H1 (cell line): ENCODE measurements at regions not wholly inside any gene's neighbourhood (a gene's known extent, or its start where the extent isn't known, plus 50 kb on each side); places are given as distances from the start of the nearest gene placed in this dataset.

ENCODE experiments used
- CTCF ChIA-PET: fragments of 300-600 bp; sonication (Branson Sonifier 250); formaldehyde crosslinking; loops from one replicate; lab custom pipeline; 2021; ENCODE audit not compliant: partially characterized antibody; lab: Charles Lee
- POLR2A ChIA-PET: fragments of 300-600 bp; sonication (Branson Sonifier 250); formaldehyde crosslinking; loops from one replicate; lab custom pipeline; 2021; ENCODE audit warnings: inconsistent platforms; ENCODE audit not compliant: partially characterized antibody; lab: Charles Lee
- DNase-seq, 2 experiments: peaks; one replicate each; pipeline versions ENCODE4 v3.0.0 to v3.0.0-alpha.2; 2010 to 2022; ENCODE audit warnings: low spot score in 2 of 2, low read depth in 1 of 2, mixed read lengths in 1 of 2
- FAIRE-seq: peaks from 2 replicates; lab custom pipeline; 2011; peaks lifted over from hg19 to GRCh38; lab: Jason Lieb, UNC
- H2AFZ ChIP-seq: 2 replicates; pipeline ENCODE4 v1.8.1; 2012; ENCODE audit warnings: low read length, inconsistent platforms
- H2AK5ac ChIP-seq: 2 replicates; pipeline ENCODE4 v1.6.1; 2013; ENCODE audit warnings: low read depth, low read length
- H2BK120ac ChIP-seq: replicated peaks from 2 replicates; pipeline ENCODE3; 2013; ENCODE audit warnings: low read depth, low read length, inconsistent platforms
- H2BK12ac ChIP-seq: 2 replicates; pipeline ENCODE4 v1.6.1; 2013; ENCODE audit warnings: low read depth, low read length
- H2BK15ac ChIP-seq: 2 replicates; pipeline ENCODE4 v1.6.1; 2013; ENCODE audit warnings: low read length
- H2BK20ac ChIP-seq: 2 replicates; pipeline ENCODE4 v1.6.1; 2013; ENCODE audit warnings: low read length
- H2BK5ac ChIP-seq: 2 replicates; pipeline ENCODE4 v1.6.1; 2013; ENCODE audit warnings: low read depth, low read length
- H3K14ac ChIP-seq: 2 replicates; pipeline ENCODE4 v1.6.1; 2013; ENCODE audit warnings: inconsistent platforms; ENCODE audit not compliant: insufficient read length
- H3K18ac ChIP-seq: 2 replicates; pipeline ENCODE4 v1.6.1; 2013; ENCODE audit warnings: low read length; ENCODE audit errors: extremely low read depth
- H3K23ac ChIP-seq: 2 replicates; pipeline ENCODE4 v1.6.1; 2013; ENCODE audit warnings: inconsistent platforms; ENCODE audit not compliant: insufficient read length
- H3K23me2 ChIP-seq: 2 replicates; pipeline ENCODE4 v1.6.1; 2013; ENCODE audit warnings: low read depth, low read length
- H3K27ac ChIP-seq: 2 replicates; pipeline ENCODE4 v1.6.1; 2011; ENCODE audit warnings: low read depth, low read length, inconsistent platforms
- H3K27me3 ChIP-seq, 4 experiments: replicated peaks in 1 of 4; 1 replicate in 1 of 4; 2 replicates in 3 of 4; pipeline versions ENCODE4 v1.6.1 to v1.8.1; 2011 to 2013; ENCODE audit warnings: low read length in 3 of 4, mild to moderate bottlenecking in 3 of 4, inconsistent platforms in 2 of 4, mixed read lengths in 2 of 4, moderate library complexity in 1 of 4; ENCODE audit not compliant: control insufficient read depth in 3 of 4, insufficient read depth in 3 of 4; ENCODE audit errors: extremely low read depth in 1 of 4
- H3K36me3 ChIP-seq, 4 experiments: 2 replicates each; pipeline versions ENCODE4 v1.6.1 to v1.8.1; 2011 to 2013; ENCODE audit warnings: mild to moderate bottlenecking in 4 of 4, low read length in 3 of 4, moderate library complexity in 2 of 4, control low read depth in 1 of 4, inconsistent platforms in 1 of 4; ENCODE audit not compliant: insufficient read depth in 4 of 4, control insufficient read depth in 2 of 4
- H3K4ac ChIP-seq: replicated peaks from 2 replicates; pipeline ENCODE3; 2013; ENCODE audit warnings: low read length, low read depth, mixed read lengths, inconsistent platforms; ENCODE audit not compliant: insufficient read length
- H3K4me1 ChIP-seq, 4 experiments: replicated peaks in 1 of 4; 1 replicate in 1 of 4; 2 replicates in 3 of 4; pipeline versions ENCODE4 v1.6.1 to v1.8.1; 2011 to 2013; ENCODE audit warnings: low read length in 3 of 4, inconsistent platforms in 2 of 4, mixed read lengths in 1 of 4; ENCODE audit not compliant: insufficient read depth in 4 of 4, control insufficient read depth in 3 of 4
- H3K4me2 ChIP-seq, 2 experiments: 2 replicates each; pipeline versions ENCODE4 v1.6.1 to v1.8.1; 2011 to 2013; ENCODE audit warnings: low read depth in 2 of 2, low read length in 2 of 2, control low read depth in 1 of 2, inconsistent platforms in 1 of 2, mild to moderate bottlenecking in 1 of 2; ENCODE audit not compliant: insufficient read depth in 1 of 2
- H3K4me3 ChIP-seq, 4 experiments: fragments of 200-600, 300-600 bp in 1 of 4; sonication (generic), shearing (Covaris generic), sonication (Bioruptor Twin) in 1 of 4; 2 replicates each; pipeline versions ENCODE4 v1.5.1 to v1.8.1; 2011 to 2016; ENCODE audit warnings: low read length in 4 of 4, low read depth in 3 of 4, control low read depth in 2 of 4, inconsistent platforms in 2 of 4, mild to moderate bottlenecking in 2 of 4, mixed read lengths in 1 of 4, moderate library complexity in 1 of 4; ENCODE audit not compliant: insufficient read depth in 2 of 4; ENCODE audit errors: extremely low read depth in 1 of 4
- H3K56ac ChIP-seq: replicated peaks from 2 replicates; pipeline ENCODE3; 2013; ENCODE audit warnings: low read depth, mild to moderate bottlenecking, mixed read lengths, low read length, inconsistent platforms; ENCODE audit not compliant: insufficient read length
- H3K79me1 ChIP-seq: 2 replicates; pipeline ENCODE4 v1.6.1; 2013; ENCODE audit warnings: low read depth, low read length, control low read depth
- H3K79me2 ChIP-seq, 2 experiments: 2 replicates each; pipeline versions ENCODE4 v1.6.1 to v1.8.1; 2012 to 2013; ENCODE audit warnings: low read length in 2 of 2, mild to moderate bottlenecking in 2 of 2, inconsistent platforms in 1 of 2; ENCODE audit not compliant: insufficient read depth in 2 of 2, control insufficient read depth in 1 of 2
- H3K9ac ChIP-seq, 4 experiments: replicated peaks in 1 of 4; 1 replicate in 1 of 4; 2 replicates in 3 of 4; pipeline versions ENCODE4 v1.6.1 to v1.8.1; 2011 to 2013; ENCODE audit warnings: low read depth in 3 of 4, low read length in 3 of 4, control low read depth in 2 of 4, mild to moderate bottlenecking in 2 of 4, moderate library complexity in 2 of 4, inconsistent platforms in 1 of 4; ENCODE audit errors: extremely low read depth in 1 of 4
- H3K9me3 ChIP-seq, 2 experiments: 2 replicates each; pipeline versions ENCODE4 v1.6.1 to v1.8.1; 2012 to 2013; ENCODE audit warnings: mild to moderate bottlenecking in 2 of 2, moderate library complexity in 2 of 2, control low read depth in 1 of 2, inconsistent platforms in 1 of 2, low read depth in 1 of 2, low read length in 1 of 2, mixed read lengths in 1 of 2; ENCODE audit not compliant: insufficient read depth in 2 of 2
- H4K20me1 ChIP-seq, 2 experiments: replicated peaks in 1 of 2; 2 replicates each; pipeline versions ENCODE3 to v1.8.1; 2011 to 2013; ENCODE audit warnings: inconsistent platforms in 2 of 2, low read length in 2 of 2, mild to moderate bottlenecking in 1 of 2; ENCODE audit not compliant: insufficient read depth in 2 of 2, control insufficient read depth in 1 of 2
- H4K5ac ChIP-seq: 2 replicates; pipeline ENCODE4 v1.6.1; 2013; ENCODE audit warnings: low read length, low read depth, mixed read lengths, inconsistent platforms; ENCODE audit not compliant: insufficient read length
- H4K8ac ChIP-seq: 2 replicates; pipeline ENCODE4 v1.8.0; 2013; ENCODE audit warnings: mild to moderate bottlenecking, moderate library complexity, low read length, inconsistent platforms; ENCODE audit not compliant: insufficient read depth; ENCODE audit errors: extremely low read depth
- H4K91ac ChIP-seq: replicated peaks from 2 replicates; pipeline ENCODE3; 2013; ENCODE audit warnings: low read length, mixed read lengths, inconsistent platforms; ENCODE audit not compliant: insufficient read length
- KDM4A ChIP-seq: IDR thresholded peaks from one replicate; pipeline ENCODE4 v1.7.1; 2012; ENCODE audit warnings: low read depth, mild to moderate bottlenecking, moderate library complexity, low read length, inconsistent platforms; ENCODE audit not compliant: severe bottlenecking
- SIX5 ChIP-seq: IDR thresholded peaks from 2 replicates; pipeline ENCODE4 v1.6.1; 2011; ENCODE audit warnings: mild to moderate bottlenecking, low read depth, low read length
- SP4 ChIP-seq: IDR thresholded peaks from 2 replicates; pipeline ENCODE4 v1.6.1; 2012; ENCODE audit warnings: low read length, inconsistent platforms
- SRF ChIP-seq: IDR thresholded peaks from 2 replicates; pipeline ENCODE4 v1.6.1; 2011; ENCODE audit warnings: mild to moderate bottlenecking, low read depth, low read length, moderate library complexity
- WGBS, 2 experiments: shearing (Covaris generic) in 1 of 2; methylation state at CpG; one replicate each; pipeline versions ENCODE4 v1.1.6 to v1.1.7; 2013 to 2015; ENCODE audit warnings: low lambda C conversion rate in 2 of 2, mixed read lengths in 2 of 2, inconsistent platforms in 1 of 2, low coverage in 1 of 2, missing lambda C conversion rate in 1 of 2; ENCODE audit not compliant: insufficient replicate concordance in 2 of 2, insufficient coverage in 1 of 2, insufficient read length in 1 of 2; ENCODE audit errors: extremely low coverage in 1 of 2, missing lambda C conversion rate in 1 of 2; 5-methylcytosine and 5-hydroxymethylcytosine counted together

GRCh38 chr9:120045011-120045410 is 535.0 kb downstream of the CDK5RAP2 start:
- no peaks in the 10 kb centered on the region for H3K36me3 ChIP-seq
- H3K4me2 ChIP-seq: no peak overlapping the region
- FAIRE-seq (no peak), DNase-seq (no peak)
- H3K79me1 ChIP-seq: no peaks in the 10 kb centered on the region
- H3K14ac ChIP-seq: no peak overlapping the region
- H3K23ac ChIP-seq: no peak overlapping the region
- 0 out of 2 replicates have a peak overlapping the region, but pooled peaks have one; percentile 51 for H2BK12ac ChIP-seq
- no peak overlapping the region for H3K56ac ChIP-seq
- no peak overlapping the region for H3K9ac ChIP-seq
- H3K23me2 ChIP-seq: peaks cover 2% of the 10 kb centered on the region; the same call in 1 of the 2 replicates
- H3K9me3 ChIP-seq: 0 out of 4 replicates have a peak, but pooled peaks cover 0 to 2% of the 10 kb centered on the region in 2 experiments
- no peak overlapping the region for H3K27ac ChIP-seq
- H4K91ac ChIP-seq: no peak overlapping the region
- no peak overlapping the region for H2AK5ac ChIP-seq
- H3K4me3 ChIP-seq: no peak overlapping the region
- 81% methylated on average over 9 of the region's 9 CpGs; no CpG with 5 or more reads in 1 of the 2 experiments for WGBS, 2 experiments
- ChIA-PET POLR2A (no interaction called here), CTCF (interaction anchor here (2.3 kb wide), 1 partner anchor 13 kb away, joined by 12 read pairs; no protein-coding TSS in a partner anchor)
- no peaks in the 10 kb centered on the region for H4K20me1 ChIP-seq
- H3K27me3 ChIP-seq: no peaks in the 10 kb centered on the region
- H3K79me2 ChIP-seq: no peaks in the 10 kb centered on the region
- no peak overlapping the region for H2BK20ac ChIP-seq
- 0 out of 2 replicates have a peak overlapping the region, but pooled peaks have one; percentile 26 for H2BK5ac ChIP-seq
- no peak overlapping the region for H3K4ac ChIP-seq
- H4K5ac ChIP-seq: no peak overlapping the region
- peaks cover 0 to 5% (median 3%) of the 10 kb centered on the region in 4 experiments; a peak in 3 of 7 replicates for H3K4me1 ChIP-seq
- no peak overlapping the region for H4K8ac ChIP-seq
- no peak overlapping the region for H2BK120ac ChIP-seq
- no peak overlapping the region for H2AFZ ChIP-seq
- no peak overlapping the region for H3K18ac ChIP-seq
- no peak for TF ChIP-seq SP4
- no peak for TF ChIP-seq SIX5
- no peak for TF ChIP-seq SRF
- TF ChIP-seq KDM4A: no peak
- no peak overlapping the region for H2BK15ac ChIP-seq
